Fibroblast of pulmonary artery (primary cell): ENCODE measurements at regions not wholly inside any gene's neighbourhood (a gene's known extent, or its start where the extent isn't known, plus 50 kb on each side); places are given as distances from the start of the nearest gene placed in this dataset.
"Not testable (repeated sequence)": the region's sequence is repeated elsewhere in the genome, so short reads cannot be mapped to it uniquely, and the experiment has no call there.

ENCODE experiments used
- DNase-seq: peaks from one replicate; pipeline ENCODE4 v3.0.0-alpha.2; 2010; ENCODE audit warnings: low read depth
- H3K4me3 ChIP-seq: replicated peaks from 2 replicates; pipeline ENCODE4 v1.5.1; 2011; ENCODE audit warnings: low read depth, mild to moderate bottlenecking, control low read depth, low read length, moderate library complexity
- CTCF ChIP-seq: IDR thresholded peaks from 2 replicates; pipeline ENCODE4 v1.5.1; 2011; ENCODE audit warnings: mild to moderate bottlenecking, control low read depth, low read length, inconsistent platforms; ENCODE audit errors: missing control alignments

- H3K4me3 ChIP-seq, result no peak overlapping the region
- DNase-seq, result no peak
- TF ChIP-seq CTCF, result no peak
Measured at GRCh38 chr2:116979916-116980764, 834.4 kb upstream of the DDX18 start.

- no peak overlapping the region for H3K4me3 ChIP-seq
- no peak for TF ChIP-seq CTCF
Measured at GRCh38 chr2:116987447-116987846, 827.0 kb upstream of the DDX18 start.

GRCh38 chr2:116988303-116988702, 826.2 kb upstream of the DDX18 start:
- DNase-seq, result peak; percentile 11
- no peak for TF ChIP-seq CTCF
- no peak overlapping the region for H3K4me3 ChIP-seq

More at GRCh38 chr2:116987447-116987846, 827.0 kb upstream of the DDX18 start:
- DNase-seq, result no peak

- TF ChIP-seq CTCF, result no peak
- H3K4me3 ChIP-seq, result no peak overlapping the region
- DNase-seq, result no peak
Measured at GRCh38 chr2:117019357-117019756, 795.1 kb upstream of the DDX18 start.

- no peak overlapping the region for H3K4me3 ChIP-seq
- no peak for TF ChIP-seq CTCF
- no peak for DNase-seq
Measured at GRCh38 chr2:117027646-117028045, 786.8 kb upstream of the DDX18 start.

- not testable (repeated sequence) for DNase-seq, H3K4me3 ChIP-seq
Measured at GRCh38 chr2:117028708-117029107, 785.8 kb upstream of the DDX18 start.

- no peak overlapping the region for H3K4me3 ChIP-seq
- DNase-seq, result no peak
- no peak for TF ChIP-seq CTCF
Measured at GRCh38 chr2:117055499-117056375, 758.8 kb upstream of the DDX18 start.
